Naive thymus-derived CD4-positive, alpha-beta T cell (primary cell): ENCODE measurements at regions not wholly inside any gene's neighbourhood (a gene's known extent, or its start where the extent isn't known, plus 50 kb on each side); places are given as distances from the start of the nearest gene placed in this dataset.

Source experiments
- ATAC-seq: fragments of 150-1000 bp; cut with Tn5 transposase; 2 replicates; pipeline ENCODE4 v1.10.0; 2021; ENCODE audit warnings: mild to moderate bottlenecking, moderate library complexity
- CTCF ChIA-PET: fragments of 350-600 bp; sonication (Branson Sonifier 250); formaldehyde crosslinking; loops from one replicate; lab custom pipeline; 2021; ENCODE audit warnings: antibody characterized with exemption; lab: Charles Lee
- POLR2A ChIA-PET: fragments of 350-600 bp; sonication (Branson Sonifier 250); formaldehyde crosslinking; loops from one replicate; lab custom pipeline; 2021; ENCODE audit warnings: antibody characterized with exemption, inconsistent platforms; lab: Charles Lee
- DNase-seq, 9 donors: peaks; one replicate each; pipeline versions ENCODE4 v3.0.0 to v3.0.0-alpha.2; 2020 to 2022; ENCODE audit warnings: mixed read lengths in 1 of 9
- H3K27ac ChIP-seq: one replicate; pipeline ENCODE4 v1.7.0; 2013; ENCODE audit warnings: mild to moderate bottlenecking, low read depth, low read length, moderate library complexity
- H3K27me3 ChIP-seq, 2 donors: one replicate each; pipeline ENCODE4 v1.7.0; 2013; ENCODE audit warnings: low read length in 2 of 2, mild to moderate bottlenecking in 2 of 2, moderate library complexity in 2 of 2; ENCODE audit not compliant: control insufficient read depth in 2 of 2, insufficient read depth in 2 of 2
- H3K36me3 ChIP-seq, 3 experiments: 1 replicate in 2 of 3; 2 replicates in 1 of 3; pipeline ENCODE4 v1.7.0; 2013; ENCODE audit warnings: low read length in 3 of 3, mild to moderate bottlenecking in 3 of 3, moderate library complexity in 1 of 3; ENCODE audit not compliant: insufficient read depth in 3 of 3, control insufficient read depth in 2 of 3
- H3K4me1 ChIP-seq, 2 donors: one replicate each; pipeline ENCODE4 v1.7.0; 2013; ENCODE audit warnings: low read length in 2 of 2, mild to moderate bottlenecking in 2 of 2, moderate library complexity in 1 of 2; ENCODE audit not compliant: control insufficient read depth in 2 of 2, insufficient read depth in 2 of 2
- H3K4me3 ChIP-seq: 2 replicates; pipeline ENCODE4 v1.7.0; 2013; ENCODE audit warnings: mild to moderate bottlenecking, low read length
- H3K9me3 ChIP-seq, 3 experiments: 1 replicate in 2 of 3; 2 replicates in 1 of 3; pipeline ENCODE4 v1.7.0; 2013; ENCODE audit warnings: low read length in 3 of 3; ENCODE audit not compliant: control insufficient read depth in 2 of 3
- H3K27ac Mint-ChIP-seq, 9 donors: one replicate each; pipeline ENCODE4 v1.8.0; 2020 to 2022; ENCODE audit warnings: mixed read lengths in 9 of 9, mild to moderate bottlenecking in 8 of 9, moderate library complexity in 5 of 9, inconsistent platforms in 2 of 9
- H3K27me3 Mint-ChIP-seq, 5 donors: one replicate each; pipeline ENCODE4 v1.8.0; 2021 to 2022; ENCODE audit warnings: mixed read lengths in 5 of 5, mild to moderate bottlenecking in 1 of 5
- H3K36me3 Mint-ChIP-seq, 5 donors: one replicate each; pipeline ENCODE4 v1.8.0; 2020 to 2022; ENCODE audit warnings: mixed read lengths in 5 of 5, mild to moderate bottlenecking in 3 of 5, inconsistent platforms in 1 of 5
- H3K4me1 Mint-ChIP-seq, 7 donors: one replicate each; pipeline ENCODE4 v1.8.0; 2020 to 2022; ENCODE audit warnings: mixed read lengths in 7 of 7, mild to moderate bottlenecking in 3 of 7, inconsistent platforms in 1 of 7
- H3K4me3 Mint-ChIP-seq, 10 donors: one replicate each; pipeline ENCODE4 v1.8.0; 2020 to 2022; ENCODE audit warnings: mild to moderate bottlenecking in 10 of 10, mixed read lengths in 10 of 10, moderate library complexity in 6 of 10, inconsistent platforms in 2 of 10
- H3K9me3 Mint-ChIP-seq, 11 donors: one replicate each; pipeline ENCODE4 v1.8.0; 2020 to 2022; ENCODE audit warnings: mixed read lengths in 11 of 11, mild to moderate bottlenecking in 4 of 11, inconsistent platforms in 1 of 11, moderate library complexity in 1 of 11
- intact Hi-C, 2 donors: fragments of 100-400 bp; cut with micrococcal nuclease; formaldehyde crosslinking; loops; one replicate each; pipeline ENCODE4 v1.15.1; 2023

DNA sequence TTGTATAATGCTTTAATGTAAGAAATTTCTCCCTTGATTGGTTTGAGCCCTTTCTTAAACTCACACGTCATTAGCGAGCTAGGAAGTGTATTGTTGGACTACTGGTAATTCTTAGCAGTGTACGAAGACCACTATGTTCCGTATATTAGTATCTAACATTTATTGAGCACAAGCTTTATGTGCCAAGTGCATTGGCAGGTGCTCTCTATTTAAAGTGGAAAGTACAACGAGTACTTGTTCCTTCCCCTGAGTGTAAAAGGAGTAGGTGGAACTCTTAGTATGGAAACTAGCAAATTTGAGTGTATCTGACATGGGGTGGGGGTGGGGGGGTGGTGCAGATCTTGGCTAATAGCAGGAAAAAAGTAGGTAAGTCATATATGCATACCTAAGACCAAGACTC lies 594.7 kb downstream of the FGF9 start:
- CTCF ChIA-PET: interaction anchor here (0.5 kb wide), 1 partner anchor 614 kb away, joined by 3 read pairs; no protein-coding TSS in a partner anchor
- POLR2A ChIA-PET: no interaction called here
- H3K9me3 Mint-ChIP-seq: peaks cover 0 to 7% (median 0%) of the 10 kb centered on the region in 11 donors
- Histone ChIP-seq H3K36me3 (no peaks in the 10 kb centered on the region), H3K27ac (no peak overlapping the region), H3K4me3 (no peak overlapping the region), H3K4me1 (no peaks in the 10 kb centered on the region), H3K27me3 (no peaks in the 10 kb centered on the region), H3K9me3 (peaks cover 0 to 3% (median 0%) of the 10 kb centered on the region in 3 experiments)
- no peak for DNase-seq
- no peak overlapping the region for H3K4me3 Mint-ChIP-seq
- ATAC-seq: no peak
- intact Hi-C loops: no loop called here
- H3K27ac Mint-ChIP-seq: no peak overlapping the region
- H3K36me3 Mint-ChIP-seq: peaks cover 0 to 5% (median 0%) of the 10 kb centered on the region in 5 donors
- H3K27me3 Mint-ChIP-seq: peaks cover 0 to 3% (median 0%) of the 10 kb centered on the region in 5 donors
- H3K4me1 Mint-ChIP-seq: no peaks in the 10 kb centered on the region

DNA sequence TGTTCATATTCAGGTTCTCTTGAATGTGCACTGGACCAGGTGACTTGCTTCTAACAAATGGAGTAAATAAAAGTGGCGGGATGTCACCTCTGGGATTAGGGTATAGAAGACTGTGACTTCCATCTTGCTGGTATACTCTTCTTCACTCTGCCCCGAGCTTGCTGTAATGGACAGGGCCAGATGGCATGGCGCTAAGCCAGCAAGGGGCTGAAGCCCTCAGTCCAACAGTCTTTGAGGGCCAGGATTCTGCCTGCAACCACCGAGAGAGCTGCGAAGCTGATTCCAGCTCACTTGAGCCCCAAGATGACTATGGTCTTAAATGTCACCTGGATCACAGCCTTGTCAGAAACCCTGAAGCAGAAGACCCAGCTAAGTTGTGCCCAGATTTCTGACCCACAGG lies 600.0 kb downstream of the FGF9 start:
- H3K4me1 Mint-ChIP-seq: peaks cover 0 to 6% (median 0%) of the 10 kb centered on the region in 7 donors
- DNase-seq: no peak
- ATAC-seq: no peak
- H3K27ac Mint-ChIP-seq: no peak overlapping the region
- intact Hi-C loops: loop anchor here (10.0 kb wide), 2 partner anchors 206 to 356 kb away; no protein-coding TSS in a partner anchor
- H3K27me3 ChIP-seq: no peaks in the 10 kb centered on the region
- no peaks in the 10 kb centered on the region for H3K4me1 ChIP-seq
- H3K27me3 Mint-ChIP-seq: no peaks in the 10 kb centered on the region
- H3K36me3 Mint-ChIP-seq: peaks cover 0 to 5% (median 0%) of the 10 kb centered on the region in 5 donors
- H3K4me3 Mint-ChIP-seq: no peak overlapping the region
- H3K4me3 ChIP-seq: no peak overlapping the region
- peaks cover 0 to 7% (median 0%) of the 10 kb centered on the region in 11 donors for H3K9me3 Mint-ChIP-seq
- H3K36me3 ChIP-seq: no peaks in the 10 kb centered on the region
- POLR2A ChIA-PET: no interaction called here
- H3K9me3 ChIP-seq: peaks cover 0 to 3% (median 0%) of the 10 kb centered on the region in 3 experiments
- no peak overlapping the region for H3K27ac ChIP-seq
- CTCF ChIA-PET: no interaction called here

DNA sequence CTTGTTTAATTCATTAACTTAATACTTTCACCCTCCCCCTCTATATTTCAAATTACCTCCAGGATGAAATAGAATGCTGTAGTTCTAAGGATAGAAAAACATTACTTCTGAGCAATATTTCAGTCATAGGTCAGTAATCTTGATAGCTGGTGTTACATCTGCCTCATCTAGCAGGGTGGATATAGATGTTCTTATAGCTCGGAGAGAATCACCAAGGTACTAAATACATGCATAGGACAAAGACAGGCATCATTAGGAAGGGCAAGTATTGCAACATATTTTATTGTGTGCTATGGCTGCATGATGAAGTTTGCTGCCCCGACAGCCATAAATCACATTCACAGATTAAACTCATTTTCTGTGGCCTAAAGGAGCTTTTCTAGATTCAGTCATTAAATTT lies 601.0 kb downstream of the FGF9 start:
- no peak overlapping the region for H3K4me3 Mint-ChIP-seq
- intact Hi-C loops: loop anchor here (10.0 kb wide), 2 partner anchors 207 to 357 kb away; no protein-coding TSS in a partner anchor
- H3K4me1 ChIP-seq: no peaks in the 10 kb centered on the region
- peaks cover 0 to 5% (median 0%) of the 10 kb centered on the region in 5 donors for H3K36me3 Mint-ChIP-seq
- ChIA-PET CTCF (interaction anchor here (0.8 kb wide), 1 partner anchor 212 kb away, joined by 3 read pairs; no protein-coding TSS in a partner anchor), POLR2A (interaction anchor here (0.7 kb wide), 1 partner anchor 633 kb away, joined by 3 read pairs; no protein-coding TSS in a partner anchor)
- no peaks in the 10 kb centered on the region for H3K27me3 Mint-ChIP-seq
- DNase-seq (no peak), ATAC-seq (no peak)
- no peak overlapping the region for H3K4me3 ChIP-seq
- H3K27ac ChIP-seq: no peak overlapping the region
- H3K9me3 ChIP-seq: peaks cover 0 to 3% (median 0%) of the 10 kb centered on the region in 3 experiments
- H3K36me3 ChIP-seq: no peaks in the 10 kb centered on the region
- H3K27ac Mint-ChIP-seq: no peak overlapping the region
- no peaks in the 10 kb centered on the region for H3K27me3 ChIP-seq
- H3K9me3 Mint-ChIP-seq: peaks cover 0 to 7% (median 0%) of the 10 kb centered on the region in 11 donors
- H3K4me1 Mint-ChIP-seq: peaks cover 0 to 8% (median 0%) of the 10 kb centered on the region in 7 donors

DNA sequence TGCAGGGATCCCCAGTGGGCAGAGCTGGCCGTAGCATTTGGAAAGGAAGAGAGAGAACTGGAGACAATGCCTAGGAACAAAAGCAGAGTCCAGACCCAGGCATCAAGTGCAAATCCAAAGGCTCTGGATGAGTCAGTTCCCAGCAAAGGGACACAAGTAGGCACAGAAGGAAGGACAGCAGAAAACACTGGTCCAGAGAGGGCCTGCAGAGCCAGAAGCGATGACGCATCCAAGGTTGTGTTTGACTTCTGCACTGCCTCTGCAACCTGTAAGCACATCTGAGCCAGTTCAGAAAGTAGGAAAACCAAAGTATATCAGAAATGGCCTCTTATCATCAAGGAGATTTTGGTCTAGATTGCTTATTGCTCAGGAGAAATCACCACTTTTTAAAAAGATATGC lies 604.5 kb downstream of the FGF9 start:
- Mint-ChIP-seq H3K4me3 (no peak overlapping the region), H3K4me1 (peaks cover 0 to 27% (median 7%) of the 10 kb centered on the region in 7 donors), H3K27me3 (no peaks in the 10 kb centered on the region), H3K36me3 (peaks cover 0 to 3% (median 0%) of the 10 kb centered on the region in 5 donors), H3K9me3 (peaks cover 0 to 1% (median 0%) of the 10 kb centered on the region in 11 donors), H3K27ac (no peak overlapping the region)
- H3K36me3 ChIP-seq: no peaks in the 10 kb centered on the region
- ATAC-seq (no peak), DNase-seq (no peak)
- intact Hi-C loops: loop anchor here (10.0 kb wide), 2 partner anchors 211 to 361 kb away; no protein-coding TSS in a partner anchor
- no peaks in the 10 kb centered on the region for H3K9me3 ChIP-seq
- ChIA-PET CTCF (no interaction called here), POLR2A (no interaction called here)
- H3K4me3 ChIP-seq: no peak overlapping the region
- peaks cover 0 to 4% of the 10 kb centered on the region in 2 donors for H3K4me1 ChIP-seq
- no peak overlapping the region for H3K27ac ChIP-seq
- H3K27me3 ChIP-seq: no peaks in the 10 kb centered on the region

DNA sequence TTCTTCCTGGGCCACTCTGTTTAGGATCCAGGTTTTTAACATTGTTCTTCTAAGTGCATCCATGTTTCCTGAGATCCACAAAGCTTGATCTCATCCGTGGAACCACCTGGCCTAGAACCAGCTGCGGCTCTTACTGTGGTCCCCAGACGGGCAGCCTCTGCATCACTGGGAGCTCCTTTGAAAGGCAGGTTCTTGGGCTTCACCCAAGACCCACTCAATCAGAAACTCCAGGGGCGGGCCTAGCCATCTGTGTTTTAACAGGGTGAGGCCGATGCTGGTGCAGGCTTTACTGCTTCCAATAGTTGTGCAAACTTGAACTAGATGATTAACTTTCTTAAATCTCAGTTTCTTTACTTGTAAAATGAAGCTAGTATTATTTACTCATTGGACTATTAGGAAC lies 605.7 kb downstream of the FGF9 start:
- Mint-ChIP-seq H3K27me3 (no peaks in the 10 kb centered on the region), H3K36me3 (no peaks in the 10 kb centered on the region), H3K4me1 (peaks cover 0 to 26% (median 7%) of the 10 kb centered on the region in 7 donors), H3K4me3 (no peak overlapping the region), H3K9me3 (no peaks in the 10 kb centered on the region), H3K27ac (no peak overlapping the region)
- no peaks in the 10 kb centered on the region for H3K9me3 ChIP-seq
- H3K4me3 ChIP-seq: no peak overlapping the region
- intact Hi-C loops: loop anchor here (2.0 to 10.0 kb wide), 3 partner anchors 212 to 364 kb away; no protein-coding TSS in a partner anchor
- ChIA-PET POLR2A (interaction anchor here (1.0 kb wide), 1 partner anchor 217 kb away, joined by 3 read pairs; no protein-coding TSS in a partner anchor), CTCF (interaction anchor here (0.9 to 1.4 kb wide), 4 partner anchors 216 to 639 kb away, joined by 3 to 4 read pairs (median 4); no protein-coding TSS in a partner anchor)
- H3K4me1 ChIP-seq: peaks cover 0 to 4% of the 10 kb centered on the region in 2 donors
- no peaks in the 10 kb centered on the region for H3K36me3 ChIP-seq
- no peak for DNase-seq
- no peaks in the 10 kb centered on the region for H3K27me3 ChIP-seq
- H3K27ac ChIP-seq: no peak overlapping the region
- ATAC-seq: no peak

DNA sequence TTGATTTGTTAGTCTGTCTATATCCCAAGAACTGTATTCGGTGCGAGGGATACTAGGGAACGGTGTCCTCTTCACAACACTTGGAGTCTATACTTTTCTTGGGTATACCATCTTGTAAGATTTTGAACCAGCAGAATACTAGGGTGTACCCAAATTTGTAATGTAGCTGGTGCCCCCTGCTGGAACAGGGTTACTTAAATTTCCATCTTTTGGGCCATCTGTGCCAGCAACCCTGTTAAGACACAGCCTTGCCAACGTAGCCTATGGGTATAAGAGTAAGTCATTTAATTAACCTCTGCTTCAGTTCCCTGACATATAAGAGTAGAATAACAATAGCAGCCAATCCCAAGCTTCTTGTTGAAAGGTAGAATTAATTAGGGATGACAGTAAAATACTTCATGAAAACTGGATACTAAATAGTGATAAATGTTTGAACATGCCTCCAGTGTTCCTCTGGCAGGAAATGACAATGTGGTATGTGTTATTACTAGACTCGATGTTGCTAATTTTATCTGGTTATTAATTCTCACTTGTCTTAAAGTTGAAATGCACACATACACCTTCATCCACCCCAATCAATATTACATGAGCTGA lies 607.6 kb downstream of the FGF9 start:
- Histone ChIP-seq H3K27me3 (no peaks in the 10 kb centered on the region), H3K27ac (no peak overlapping the region), H3K9me3 (no peaks in the 10 kb centered on the region), H3K36me3 (no peaks in the 10 kb centered on the region), H3K4me1 (peaks cover 0 to 4% of the 10 kb centered on the region in 2 donors), H3K4me3 (no peak overlapping the region)
- ChIA-PET POLR2A (no interaction called here), CTCF (interaction anchor here (1.2 to 1.7 kb wide), 4 partner anchors 219 to 653 kb away, joined by 3 to 5 read pairs (median 4); no protein-coding TSS in a partner anchor)
- ATAC-seq: peak; percentile 73
- no peaks in the 10 kb centered on the region for H3K27me3 Mint-ChIP-seq
- peaks cover 0 to 21% (median 7%) of the 10 kb centered on the region in 7 donors for H3K4me1 Mint-ChIP-seq
- H3K9me3 Mint-ChIP-seq: no peaks in the 10 kb centered on the region
- DNase-seq: peak; percentile 27 to 71 (median 55)
- H3K36me3 Mint-ChIP-seq: no peaks in the 10 kb centered on the region
- intact Hi-C loops: loop anchor here (1.0 to 10.0 kb wide), 9 partner anchors 214 to 653 kb away; no protein-coding TSS in a partner anchor
- H3K27ac Mint-ChIP-seq: peak overlapping the region in 2 of 9 donors; percentile 5 to 43
- H3K4me3 Mint-ChIP-seq: peak overlapping the region in 1 of 10 donors; percentile 14
